ENCODE measurements at regions not wholly inside any gene's neighbourhood (a gene's known extent, or its start where the extent isn't known, plus 50 kb on each side); places are given as distances from the start of the nearest gene placed in this dataset.

GRCh38 chr6:81387163-81387562 is 365.3 kb downstream of the TENT5A start:
- TF ChIP-seq CTCF (conservative IDR thresholded peaks at IDR 0.05; ENCODE audit: low read depth, low read length): no peak
- no peak for TF ChIP-seq EZH2 (IDR thresholded peaks at IDR 0.05; ENCODE audit: borderline replicate concordance, low read depth, low read length, poor library complexity, severe bottlenecking)
